HG02623 (cell line): ENCODE measurements at regions not wholly inside any gene's neighbourhood (a gene's known extent, or its start where the extent isn't known, plus 50 kb on each side); places are given as distances from the start of the nearest gene placed in this dataset.
"Not testable (repeated sequence)": the region's sequence is repeated elsewhere in the genome, so short reads cannot be mapped to it uniquely, and the experiment has no call there.

ENCODE experiments used
- ATAC-seq: cut with Tn5 transposase; IDR thresholded peaks from one replicate; pipeline ENCODE4 v1.9.1; 2021; ENCODE audit warnings: moderate library complexity; ENCODE audit not compliant: unreplicated experiment

- ATAC-seq = no peak
These were observed 1165.5 kb upstream of the SLC39A10 start for GRCh38 chr2:194491409-194492115.

GRCh38 chr2:194486326-194486725, 1170.7 kb upstream of the SLC39A10 start:
- no peak for ATAC-seq

- no peak for ATAC-seq
These were observed 1174.0 kb upstream of the SLC39A10 start for GRCh38 chr2:194483041-194483440.

- no peak for ATAC-seq
These were observed 1191.4 kb upstream of the SLC39A10 start for GRCh38 chr2:194465641-194466040.

- no peak for ATAC-seq
These were observed 1191.9 kb upstream of the SLC39A10 start for GRCh38 chr2:194464964-194465638.

- not testable (repeated sequence) for ATAC-seq
These were observed 1194.1 kb upstream of the SLC39A10 start for GRCh38 chr2:194462883-194463282.

- ATAC-seq = no peak
These were observed 1201.7 kb upstream of the SLC39A10 start for GRCh38 chr2:194455358-194455757.

GRCh38 chr2:194452504-194452903, 1204.5 kb upstream of the SLC39A10 start:
- no peak for ATAC-seq

- no peak for ATAC-seq
These were observed 1211.8 kb upstream of the SLC39A10 start for GRCh38 chr2:194445226-194445625.

GRCh38 chr2:194443926-194444325, 1213.1 kb upstream of the SLC39A10 start:
- ATAC-seq = no peak

- ATAC-seq = no peak
These were observed 1232.3 kb upstream of the SLC39A10 start for GRCh38 chr2:194424683-194425209.

GRCh38 chr2:194411221-194411620, 1245.8 kb upstream of the SLC39A10 start:
- ATAC-seq = no peak

GRCh38 chr2:194395818-194396217, 1261.2 kb upstream of the SLC39A10 start:
- ATAC-seq = no peak

GRCh38 chr2:194385376-194385775, 1271.7 kb upstream of the SLC39A10 start:
- no peak for ATAC-seq

GRCh38 chr2:194383401-194383800, 1273.6 kb upstream of the SLC39A10 start:
- no peak for ATAC-seq

GRCh38 chr2:194382221-194382620, 1274.8 kb upstream of the SLC39A10 start:
- ATAC-seq = no peak

GRCh38 chr2:194380011-194380410, 1277.0 kb upstream of the SLC39A10 start:
- no peak for ATAC-seq

GRCh38 chr2:194367390-194367789, 1289.6 kb upstream of the SLC39A10 start:
- ATAC-seq = not testable (repeated sequence)

- no peak for ATAC-seq
These were observed 1293.1 kb upstream of the SLC39A10 start for GRCh38 chr2:194363878-194364277.

- ATAC-seq = no peak
These were observed 1293.7 kb upstream of the SLC39A10 start for GRCh38 chr2:194363295-194363694.

GRCh38 chr2:194352505-194352904, 1304.5 kb upstream of the SLC39A10 start:
- no peak for ATAC-seq

GRCh38 chr2:194346193-194346592, 1310.8 kb upstream of the SLC39A10 start:
- ATAC-seq = no peak
